GM23338 (cell line): ENCODE measurements at regions not wholly inside any gene's neighbourhood (a gene's known extent, or its start where the extent isn't known, plus 50 kb on each side); places are given as distances from the start of the nearest gene placed in this dataset.
"Not testable (repeated sequence)": the region's sequence is repeated elsewhere in the genome, so short reads cannot be mapped to it uniquely, and the experiment has no call there.

ENCODE experiments used
- ATAC-seq: fragments of 200-7000 bp; cut with Tn5 transposase; 3 replicates; pipeline ENCODE4 v1.9.1; 2020
- DNase-seq: peaks from one replicate; pipeline ENCODE4 v3.0.0-alpha.2; 2015; ENCODE audit warnings: low spot score
- H2AFZ ChIP-seq: fragments of 200-600 bp; sonication (generic); 2 replicates; pipeline ENCODE4 v1.8.0; 2016; ENCODE audit warnings: antibody characterized with exemption, mild to moderate bottlenecking, moderate library complexity
- H3F3A ChIP-seq: fragments of 200-600 bp; sonication (generic); replicated peaks from 2 replicates; pipeline ENCODE4 v1.8.0; 2017; ENCODE audit warnings: antibody characterized with exemption, mixed run types, low read depth
- H3K27ac ChIP-seq: fragments of 200-600 bp; sonication (generic); 2 replicates; pipeline ENCODE4 v1.6.1; 2016; ENCODE audit warnings: low read depth
- H3K27me3 ChIP-seq: fragments of 200-600 bp; sonication (generic); 2 replicates; pipeline ENCODE4 v1.8.0; 2016; ENCODE audit warnings: mild to moderate bottlenecking, mixed run types, moderate library complexity; ENCODE audit not compliant: insufficient read depth
- H3K36me3 ChIP-seq: fragments of 200-600 bp; sonication (generic); 2 replicates; pipeline ENCODE4 v1.8.0; 2016; ENCODE audit warnings: mild to moderate bottlenecking; ENCODE audit not compliant: insufficient read depth
- H3K4me1 ChIP-seq: fragments of 200-600 bp; sonication (generic); 2 replicates; pipeline ENCODE4 v1.8.0; 2016; ENCODE audit warnings: mild to moderate bottlenecking, moderate library complexity; ENCODE audit not compliant: insufficient read depth
- H3K4me2 ChIP-seq: fragments of 200-600 bp; sonication (generic); 2 replicates; pipeline ENCODE4 v1.7.1; 2017; ENCODE audit warnings: mixed run types
- H3K4me3 ChIP-seq: fragments of 200-600 bp; sonication (generic); 2 replicates; pipeline ENCODE4 v1.6.1; 2016; ENCODE audit warnings: mixed run types
- H3K79me2 ChIP-seq: fragments of 200-600 bp; sonication (generic); replicated peaks from 2 replicates; pipeline ENCODE4 v1.8.0; 2017; ENCODE audit warnings: mild to moderate bottlenecking; ENCODE audit not compliant: insufficient read depth
- H3K9me2 ChIP-seq: fragments of 200-600 bp; sonication (generic); 2 replicates; pipeline ENCODE4 v1.8.0; 2017; ENCODE audit not compliant: insufficient read depth
- H4K20me1 ChIP-seq: fragments of 200-600 bp; sonication (generic); replicated peaks from 2 replicates; pipeline ENCODE4 v1.8.0; 2017; ENCODE audit warnings: mild to moderate bottlenecking; ENCODE audit not compliant: insufficient read depth
- H3K27ac Mint-ChIP-seq: 2 replicates; pipeline ENCODE4 v1.8.0; 2020; ENCODE audit warnings: inconsistent platforms, mild to moderate bottlenecking, moderate library complexity, mixed read lengths
- H3K27me3 Mint-ChIP-seq: 3 replicates; pipeline ENCODE4 v1.8.0; 2022; ENCODE audit warnings: low read depth, mild to moderate bottlenecking, moderate library complexity, mixed read lengths, inconsistent platforms; ENCODE audit not compliant: insufficient read depth, poor library complexity
- H3K36me3 Mint-ChIP-seq: 3 replicates; pipeline ENCODE4 v1.8.0; 2021; ENCODE audit warnings: low read depth, mild to moderate bottlenecking, inconsistent platforms, moderate library complexity, mixed read lengths
- H3K4me1 Mint-ChIP-seq: 3 replicates; pipeline ENCODE4 v1.8.0; 2020; ENCODE audit warnings: mild to moderate bottlenecking, inconsistent platforms, mixed read lengths
- H3K4me3 Mint-ChIP-seq: 3 replicates; pipeline ENCODE4 v1.8.0; 2021; ENCODE audit warnings: moderate library complexity, mild to moderate bottlenecking, inconsistent platforms, mixed read lengths
- H3K9me3 Mint-ChIP-seq: 3 replicates; pipeline ENCODE4 v1.8.0; 2020; ENCODE audit warnings: moderate library complexity, mild to moderate bottlenecking, inconsistent platforms, mixed read lengths

DNA sequence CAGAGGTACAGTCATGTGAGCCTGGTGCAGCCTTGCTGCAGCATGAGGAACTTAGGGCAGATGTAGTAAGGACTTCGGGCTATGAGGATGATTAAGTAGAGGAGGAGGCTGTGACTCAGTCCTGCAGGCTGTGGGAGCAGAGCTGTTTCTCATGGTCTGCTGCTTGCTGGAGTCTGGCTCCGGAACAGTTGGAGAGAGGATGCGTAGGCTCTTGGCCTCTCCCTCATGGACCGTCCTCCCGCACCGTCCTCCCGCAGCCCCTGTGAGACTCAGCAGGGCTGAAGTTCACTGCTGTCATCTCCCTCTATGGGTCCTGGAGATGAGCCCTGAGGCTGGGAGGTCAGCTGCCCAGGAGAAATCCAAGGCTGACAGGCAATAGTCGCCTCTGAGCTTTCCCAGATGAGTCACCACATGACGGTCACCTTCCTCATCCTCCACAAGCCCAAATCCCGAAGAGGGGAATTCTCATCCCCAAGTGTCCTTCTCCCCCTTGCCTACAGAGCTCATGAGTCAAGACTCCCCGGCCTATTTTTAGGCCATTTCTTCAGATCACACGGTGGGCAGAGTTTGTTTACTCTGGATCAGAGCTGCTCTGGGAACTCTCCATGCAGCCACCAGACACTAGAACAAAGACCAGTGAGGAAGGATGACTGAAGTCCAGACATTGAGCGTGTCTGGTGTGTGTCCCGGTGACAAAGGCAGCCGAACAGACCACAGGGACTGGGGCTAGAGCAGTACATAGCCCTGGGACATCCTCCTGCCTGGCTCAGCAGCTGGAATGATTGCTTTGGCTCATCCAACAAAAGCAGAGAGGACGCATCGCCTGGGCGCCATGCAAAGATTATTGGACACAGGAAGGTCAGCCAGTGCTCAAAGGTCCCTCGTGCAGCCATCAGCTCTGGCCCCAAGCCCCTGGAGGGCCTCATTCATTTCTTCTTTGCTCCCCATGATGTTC lies 134.5 kb downstream of the NPIPB11 start:
- H3K4me1 ChIP-seq, H3K4me3 ChIP-seq, H3K27ac Mint-ChIP-seq, H3K9me2 ChIP-seq, DNase-seq, H3K4me1 Mint-ChIP-seq, H4K20me1 ChIP-seq, H3K27ac ChIP-seq, H3K27me3 ChIP-seq, ATAC-seq, H3K36me3 ChIP-seq, H2AFZ ChIP-seq, H3K27me3 Mint-ChIP-seq, H3K9me3 Mint-ChIP-seq, H3K4me3 Mint-ChIP-seq, H3K36me3 Mint-ChIP-seq, H3K79me2 ChIP-seq, H3F3A ChIP-seq, H3K4me2 ChIP-seq: not testable (repeated sequence)

- H3K27ac ChIP-seq, H3K4me1 Mint-ChIP-seq, H3K4me3 Mint-ChIP-seq: not testable (repeated sequence)
These were observed 135.6 kb downstream of the NPIPB11 start for GRCh38 chr16:29270923-29271322.

GRCh38 chr16:29270033-29270432 lies 136.5 kb downstream of the NPIPB11 start:
- H3K4me1 ChIP-seq, H3K27me3 Mint-ChIP-seq, H4K20me1 ChIP-seq, ATAC-seq, H3K9me2 ChIP-seq, H3K4me3 ChIP-seq, H3K4me2 ChIP-seq, H3K36me3 ChIP-seq, H3K4me3 Mint-ChIP-seq, H3K4me1 Mint-ChIP-seq, DNase-seq, H3K36me3 Mint-ChIP-seq, H2AFZ ChIP-seq, H3K9me3 Mint-ChIP-seq, H3K27ac ChIP-seq, H3F3A ChIP-seq, H3K27ac Mint-ChIP-seq, H3K79me2 ChIP-seq, H3K27me3 ChIP-seq: not testable (repeated sequence)

More at GRCh38 chr16:29270923-29271322, 135.6 kb downstream of the NPIPB11 start:
- not testable (repeated sequence) for H3K9me2 ChIP-seq, H2AFZ ChIP-seq, H4K20me1 ChIP-seq, H3K4me3 ChIP-seq, H3K9me3 Mint-ChIP-seq, H3F3A ChIP-seq, H3K79me2 ChIP-seq, H3K27ac Mint-ChIP-seq, H3K27me3 ChIP-seq, ATAC-seq, H3K4me1 ChIP-seq, H3K4me2 ChIP-seq, DNase-seq, H3K36me3 ChIP-seq, H3K27me3 Mint-ChIP-seq, H3K36me3 Mint-ChIP-seq

- H3K4me1 ChIP-seq: not testable (repeated sequence)
These were observed 137.2 kb downstream of the NPIPB11 start for GRCh38 chr16:29269192-29269811.

GRCh38 chr16:29268785-29269191 lies 137.7 kb downstream of the NPIPB11 start:
- H3K36me3 Mint-ChIP-seq, H3K4me1 Mint-ChIP-seq, H3K4me3 ChIP-seq, DNase-seq, H3K9me2 ChIP-seq, H3K4me2 ChIP-seq, H3K27me3 ChIP-seq, H3K4me3 Mint-ChIP-seq, H3K27ac Mint-ChIP-seq, H3K27me3 Mint-ChIP-seq, H3K9me3 Mint-ChIP-seq, H3K79me2 ChIP-seq, H3K4me1 ChIP-seq, H2AFZ ChIP-seq, H3K36me3 ChIP-seq, H3K27ac ChIP-seq, H3F3A ChIP-seq, ATAC-seq, H4K20me1 ChIP-seq: not testable (repeated sequence)

More at GRCh38 chr16:29269192-29269811, 137.2 kb downstream of the NPIPB11 start:
- not testable (repeated sequence) for H3K27ac ChIP-seq, DNase-seq, H3K27me3 ChIP-seq, H4K20me1 ChIP-seq, H3K4me3 Mint-ChIP-seq, H3K36me3 ChIP-seq, H3K36me3 Mint-ChIP-seq, H3K9me3 Mint-ChIP-seq, H3K4me2 ChIP-seq, H3K4me1 Mint-ChIP-seq, H3K9me2 ChIP-seq, H2AFZ ChIP-seq, H3K79me2 ChIP-seq, H3K4me3 ChIP-seq, H3K27ac Mint-ChIP-seq, H3F3A ChIP-seq, ATAC-seq, H3K27me3 Mint-ChIP-seq
